SK-N-SH treated with all-trans-retinoic acid at 6 μM for 48 hours (cell line): ENCODE measurements at regions not wholly inside any gene's neighbourhood (a gene's known extent, or its start where the extent isn't known, plus 50 kb on each side); places are given as distances from the start of the nearest gene placed in this dataset.

ENCODE experiments used
- ARNTL ChIP-seq: fragments of 450-650 bp; formaldehyde crosslinking; IDR thresholded peaks from 2 replicates; pipeline ENCODE4 v1.5.0; 2020; ENCODE audit warnings: low read depth, mild to moderate bottlenecking, moderate library complexity, borderline replicate concordance
- BACH2 ChIP-seq: fragments of 250-450 bp; sonication (Bioruptor Pico); IDR thresholded peaks from 2 replicates; pipeline ENCODE4 v1.9.0; 2021; ENCODE audit warnings: mild to moderate bottlenecking, borderline replicate concordance
- CSDC2 ChIP-seq: fragments of 250-450 bp; sonication (Bioruptor Pico); IDR thresholded peaks from 2 replicates; pipeline ENCODE4 v1.5.0; 2020; ENCODE audit warnings: mild to moderate bottlenecking, moderate library complexity
- GLIS3 ChIP-seq: fragments of 250-450 bp; sonication (Bioruptor Pico); IDR thresholded peaks from 2 replicates; pipeline ENCODE4 v1.5.0; 2020; ENCODE audit warnings: mild to moderate bottlenecking, moderate library complexity
- ISL1 ChIP-seq: fragments of 250-450 bp; sonication (Bioruptor Pico); IDR thresholded peaks from 2 replicates; pipeline ENCODE4 v2.1.2; 2022; ENCODE audit warnings: mild to moderate bottlenecking, moderate library complexity
- OSR1 ChIP-seq: fragments of 250-450 bp; sonication (Bioruptor Pico); IDR thresholded peaks from 2 replicates; pipeline ENCODE4 v1.8.0; 2022; ENCODE audit warnings: moderate library complexity, mild to moderate bottlenecking, inconsistent platforms
- RARB ChIP-seq: fragments of 250-450 bp; sonication (Bioruptor Pico); IDR thresholded peaks from 2 replicates; pipeline ENCODE4 v1.8.0; 2021; ENCODE audit warnings: mild to moderate bottlenecking, moderate library complexity
- SNAI2 ChIP-seq: fragments of 250-450 bp; sonication (Bioruptor Pico); IDR thresholded peaks from 2 replicates; pipeline ENCODE4 v1.5.0; 2020; ENCODE audit warnings: mild to moderate bottlenecking, moderate library complexity
- TCF4 ChIP-seq: fragments of 250-450 bp; sonication (Bioruptor Pico); IDR thresholded peaks from 2 replicates; pipeline ENCODE4 v1.8.0; 2021; ENCODE audit warnings: mild to moderate bottlenecking, moderate library complexity, borderline replicate concordance
- TOX ChIP-seq: fragments of 250-450 bp; sonication (Bioruptor Pico); IDR thresholded peaks from 2 replicates; pipeline ENCODE4 v1.8.0; 2021; ENCODE audit warnings: mild to moderate bottlenecking, moderate library complexity, borderline replicate concordance
- ZC3H10 ChIP-seq: fragments of 250-450 bp; sonication (Bioruptor Pico); IDR thresholded peaks from 2 replicates; pipeline ENCODE4 v1.5.1; 2021; ENCODE audit warnings: mild to moderate bottlenecking, moderate library complexity
- ZFP3 ChIP-seq: fragments of 250-450 bp; sonication (Bioruptor Pico); IDR thresholded peaks from 2 replicates; pipeline ENCODE4 v1.5.0; 2020; ENCODE audit warnings: mild to moderate bottlenecking, moderate library complexity
- ZFP30 ChIP-seq: fragments of 450-650 bp; formaldehyde crosslinking; IDR thresholded peaks from 2 replicates; pipeline ENCODE4 v1.5.0; 2022; ENCODE audit warnings: mild to moderate bottlenecking, moderate library complexity

- TF ChIP-seq SNAI2: no peak
- TF ChIP-seq TCF4 (CRISPR knock-in tag): no peak
- no peak for TF ChIP-seq ZFP3 (CRISPR knock-in tag)
- no peak for TF ChIP-seq CSDC2
- TF ChIP-seq BACH2 (CRISPR knock-in tag): no peak
- TF ChIP-seq ZC3H10 (CRISPR knock-in tag): no peak
- no peak for TF ChIP-seq TOX (CRISPR knock-in tag)
- no peak for TF ChIP-seq ARNTL (CRISPR knock-in tag)
- no peak for TF ChIP-seq ZFP30 (CRISPR knock-in tag)
- TF ChIP-seq RARB (CRISPR knock-in tag): no peak
- no peak for TF ChIP-seq GLIS3 (CRISPR knock-in tag)
- no peak for TF ChIP-seq ISL1 (CRISPR knock-in tag)
- TF ChIP-seq OSR1: no peak
Observed at GRCh38 chr6:144530118-144530517, 245.0 kb downstream of the UTRN start.
